ENCODE measurements at regions not wholly inside any gene's neighbourhood (a gene's known extent, or its start where the extent isn't known, plus 50 kb on each side); places are given as distances from the start of the nearest gene placed in this dataset.

DNA sequence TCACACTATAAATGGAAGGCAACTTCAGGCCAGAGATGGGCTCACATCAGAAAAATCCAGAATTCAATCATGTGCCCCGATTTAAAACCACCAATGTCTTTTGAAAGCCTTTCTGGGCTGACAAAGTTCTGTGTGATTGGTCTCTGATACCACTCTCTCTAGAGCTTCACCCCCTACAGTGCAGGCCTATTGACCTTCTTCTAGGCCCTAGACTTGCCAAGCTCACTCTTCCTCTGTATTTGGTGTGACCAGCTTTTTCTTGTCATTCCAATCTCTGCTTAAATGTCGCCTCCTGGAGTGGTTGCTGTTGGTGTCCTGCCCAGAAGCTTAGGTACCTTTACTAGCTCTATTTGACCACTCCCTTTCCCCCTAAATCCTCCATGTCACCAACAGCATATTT lies 78.7 kb downstream of the GCNT4 start:
- no peak for TF ChIP-seq FOXM1 (IDR thresholded peaks at IDR 0.05; ENCODE audit: borderline replicate concordance)
- no peak for TF ChIP-seq BHLHE40 (IDR thresholded peaks at IDR 0.05; ENCODE audit: borderline replicate concordance)
- no peak for TF ChIP-seq CTBP1 (IDR thresholded peaks at IDR 0.05; ENCODE audit: borderline replicate concordance)
- TF ChIP-seq HDGF (IDR thresholded peaks at IDR 0.05; ENCODE audit: borderline replicate concordance), result no peak
- no peak for TF ChIP-seq SP1 (IDR thresholded peaks at IDR 0.05)
- no peak for TF ChIP-seq ZNF384 (IDR thresholded peaks at IDR 0.05)
- TF ChIP-seq FOXK2 (IDR thresholded peaks at IDR 0.05), result no peak
- TF ChIP-seq L3MBTL2 (conservative IDR thresholded peaks at IDR 0.05), result no peak
